HEK293 (cell line): ENCODE measurements at regions not wholly inside any gene's neighbourhood (a gene's known extent, or its start where the extent isn't known, plus 50 kb on each side); places are given as distances from the start of the nearest gene placed in this dataset.

Source experiments
- CTCF ChIA-PET: fragments of 350-600 bp; formaldehyde crosslinking; extraction: SDS; loops from one replicate; lab custom pipeline; 2021; ENCODE audit warnings: antibody characterized with exemption; lab: Yijun Ruan, JAX
- POLR2A ChIA-PET: fragments of 300-600 bp; formaldehyde crosslinking; extraction: SDS; loops from one replicate; lab custom pipeline; 2020; ENCODE audit warnings: antibody characterized with exemption, inconsistent platforms; lab: Yijun Ruan, JAX
- H3K27ac ChIP-seq: fragments of 200-500 bp; sonication (Bioruptor generic); 2 replicates; pipeline ENCODE4 v1.5.1; 2014; ENCODE audit warnings: low read depth, low read length, control low read depth, inconsistent platforms; ENCODE audit errors: extremely low read depth
- H3K36me3 ChIP-seq, 2 experiments: fragments of 200-500 bp in 1 of 2; sonication (Bioruptor generic) in 1 of 2; 1 replicate in 1 of 2; 2 replicates in 1 of 2; pipeline ENCODE4 v1.5.1; 2014 to 2017; ENCODE audit warnings: inconsistent platforms in 2 of 2, low read length in 2 of 2; ENCODE audit not compliant: control insufficient read depth in 2 of 2, insufficient read depth in 1 of 2
- H3K4me1 ChIP-seq: fragments of 200-500 bp; sonication (Bioruptor generic); 2 replicates; pipeline ENCODE4 v1.5.1; 2014; ENCODE audit warnings: mild to moderate bottlenecking, low read length, inconsistent platforms; ENCODE audit not compliant: control insufficient read depth, insufficient read depth
- H3K4me3 ChIP-seq: 2 replicates; pipeline ENCODE4 v1.5.1; 2011; ENCODE audit warnings: low read depth, mild to moderate bottlenecking, control low read depth, low read length, moderate library complexity
- H3K9me3 ChIP-seq: fragments of 200-500 bp; sonication (Bioruptor generic); 2 replicates; pipeline ENCODE4 v1.5.1; 2014; ENCODE audit warnings: low read depth, low read length, inconsistent platforms; ENCODE audit not compliant: control insufficient read depth, insufficient read depth
- GLI2 ChIP-seq: fragments of 450-650 bp; formaldehyde crosslinking; IDR thresholded peaks from 2 replicates; pipeline ENCODE4; 2017; ENCODE audit warnings: missing biosample characterization, missing genetic modification characterization, low read depth, borderline replicate concordance
- HOXC10 ChIP-seq: sonication (generic); formaldehyde crosslinking; IDR thresholded peaks from 2 replicates; pipeline ENCODE4 v1.8.1; 2023; ENCODE audit warnings: mild to moderate bottlenecking, missing genetic modification reagents
- KLF1 ChIP-seq: fragments of 450-650 bp; formaldehyde crosslinking; IDR thresholded peaks from 2 replicates; pipeline ENCODE4 v1.5.1; 2016; ENCODE audit warnings: missing biosample characterization, missing genetic modification characterization
- SP2 ChIP-seq: fragments of 450-650 bp; formaldehyde crosslinking; IDR thresholded peaks from 2 replicates; pipeline ENCODE4 v1.5.1; 2016; ENCODE audit warnings: missing biosample characterization, missing genetic modification characterization
- SP3 ChIP-seq: fragments of 450-650 bp; formaldehyde crosslinking; IDR thresholded peaks from 2 replicates; pipeline ENCODE4 v1.5.1; 2016; ENCODE audit warnings: missing biosample characterization, missing genetic modification characterization
- ZNF138 ChIP-seq: fragments of 450-650 bp; formaldehyde crosslinking; IDR thresholded peaks from 2 replicates; pipeline ENCODE4 v1.5.1; 2016; ENCODE audit warnings: missing biosample characterization, missing genetic modification characterization, borderline replicate concordance
- ZNF155 ChIP-seq: fragments of 450-650 bp; formaldehyde crosslinking; IDR thresholded peaks from 2 replicates; pipeline ENCODE4 v1.5.1; 2016; ENCODE audit warnings: missing biosample characterization, missing genetic modification characterization
- ZNF169 ChIP-seq: fragments of 450-650 bp; formaldehyde crosslinking; IDR thresholded peaks from 2 replicates; pipeline ENCODE4 v1.5.1; 2016; ENCODE audit warnings: missing biosample characterization, missing genetic modification characterization
- ZNF211 ChIP-seq: fragments of 450-650 bp; formaldehyde crosslinking; IDR thresholded peaks from 2 replicates; pipeline ENCODE4 v1.5.1; 2016; ENCODE audit warnings: low read depth, missing biosample characterization, missing genetic modification characterization
- ZNF239 ChIP-seq: fragments of 450-650 bp; formaldehyde crosslinking; IDR thresholded peaks from 2 replicates; pipeline ENCODE4 v1.5.1; 2016; ENCODE audit warnings: missing biosample characterization, missing genetic modification characterization
- ZNF391 ChIP-seq: fragments of 450-650 bp; formaldehyde crosslinking; IDR thresholded peaks from 2 replicates; pipeline ENCODE4 v1.5.1; 2016; ENCODE audit warnings: low read depth, missing biosample characterization, missing genetic modification characterization, borderline replicate concordance
- ZNF426 ChIP-seq: fragments of 450-650 bp; formaldehyde crosslinking; IDR thresholded peaks from 2 replicates; pipeline ENCODE4 v1.5.1; 2017; ENCODE audit warnings: missing biosample characterization, missing genetic modification characterization, mild to moderate bottlenecking, inconsistent platforms, moderate library complexity
- ZNF501 ChIP-seq: fragments of 450-650 bp; formaldehyde crosslinking; IDR thresholded peaks from 2 replicates; pipeline ENCODE4 v1.5.1; 2016; ENCODE audit warnings: missing biosample characterization, missing genetic modification characterization
- ZNF530 ChIP-seq: fragments of 450-650 bp; formaldehyde crosslinking; IDR thresholded peaks from 2 replicates; pipeline ENCODE4 v1.5.1; 2016; ENCODE audit warnings: low read depth, missing biosample characterization, missing genetic modification characterization
- ZNF548 ChIP-seq: fragments of 450-650 bp; formaldehyde crosslinking; IDR thresholded peaks from 2 replicates; pipeline ENCODE4 v1.5.1; 2016; ENCODE audit warnings: missing biosample characterization, missing genetic modification characterization
- ZNF623 ChIP-seq: fragments of 450-650 bp; formaldehyde crosslinking; IDR thresholded peaks from 2 replicates; pipeline ENCODE4 v1.5.1; 2016; ENCODE audit warnings: missing biosample characterization, missing genetic modification characterization
- ZNF707 ChIP-seq: fragments of 450-650 bp; formaldehyde crosslinking; IDR thresholded peaks from 2 replicates; pipeline ENCODE4 v1.5.1; 2016; ENCODE audit warnings: missing biosample characterization, missing genetic modification characterization
- ZNF76 ChIP-seq: fragments of 450-650 bp; formaldehyde crosslinking; IDR thresholded peaks from 2 replicates; pipeline ENCODE4; 2016; ENCODE audit warnings: low read depth, missing biosample characterization, missing genetic modification characterization, borderline replicate concordance
- ZNF785 ChIP-seq: fragments of 450-650 bp; formaldehyde crosslinking; IDR thresholded peaks from 2 replicates; pipeline ENCODE4 v1.5.1; 2016; ENCODE audit warnings: missing biosample characterization, missing genetic modification characterization
- TF ChIP-seq, protein P1 (sequence below): fragments of 450-650 bp; formaldehyde crosslinking; IDR thresholded peaks from 2 replicates; pipeline ENCODE4 v1.5.1; 2016; ENCODE audit warnings: missing biosample characterization, missing genetic modification characterization
- TF ChIP-seq, protein P2 (sequence below): fragments of 450-650 bp; formaldehyde crosslinking; IDR thresholded peaks from 2 replicates; pipeline ENCODE4 v1.5.1; 2016; ENCODE audit warnings: missing biosample characterization, missing genetic modification characterization
- TF ChIP-seq, protein P3 (sequence below): fragments of 450-650 bp; formaldehyde crosslinking; IDR thresholded peaks from 2 replicates; pipeline ENCODE4 v1.5.1; 2017; ENCODE audit warnings: missing biosample characterization, missing genetic modification characterization
- TF ChIP-seq, protein P4 (sequence below): fragments of 450-650 bp; formaldehyde crosslinking; conservative IDR thresholded peaks from 2 replicates; pipeline ENCODE4 v1.5.1; 2016; ENCODE audit warnings: low read depth, missing biosample characterization, missing genetic modification characterization
- TF ChIP-seq, protein P5 (sequence below): fragments of 450-650 bp; IDR thresholded peaks from 2 replicates; pipeline ENCODE4 v1.5.1; 2018; ENCODE audit warnings: missing biosample characterization, mild to moderate bottlenecking, missing genetic modification characterization

DNA sequence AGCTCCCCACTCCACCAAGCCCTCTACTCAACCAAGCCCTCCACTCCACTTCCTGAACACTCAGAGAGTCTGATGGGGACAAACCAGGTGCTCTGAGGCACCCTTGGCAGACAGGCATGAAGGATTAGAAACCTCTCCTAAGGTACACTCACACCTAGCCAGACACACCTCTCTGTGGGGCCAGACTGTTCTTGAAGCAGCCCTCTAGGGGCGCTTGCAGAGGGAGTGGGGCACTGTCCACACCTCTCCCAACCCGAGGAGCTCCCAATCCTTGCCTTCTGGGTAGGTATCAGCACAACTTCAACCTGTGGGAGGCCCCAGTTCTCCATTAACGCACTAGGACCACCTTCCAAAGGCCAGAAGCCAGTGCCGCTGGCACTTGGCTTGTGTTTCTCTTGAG, 108.7 kb upstream of the VSTM2B start:
- ChIA-PET CTCF (interaction anchor here (0.8 to 1.8 kb wide), 2 partner anchors 51 to 274 kb away, joined by 3 to 4 read pairs; no protein-coding TSS in a partner anchor), POLR2A (no interaction called here)
- H3K27ac ChIP-seq: no peak overlapping the region
- no peaks in the 10 kb centered on the region for H3K36me3 ChIP-seq
- no peaks in the 10 kb centered on the region for H3K9me3 ChIP-seq
- TF ChIP-seq ZNF707 (tag by site-specific recombination): no peak
- no peak for TF ChIP-seq ZNF76 (tag by site-specific recombination)
- TF ChIP-seq, protein P1, sequence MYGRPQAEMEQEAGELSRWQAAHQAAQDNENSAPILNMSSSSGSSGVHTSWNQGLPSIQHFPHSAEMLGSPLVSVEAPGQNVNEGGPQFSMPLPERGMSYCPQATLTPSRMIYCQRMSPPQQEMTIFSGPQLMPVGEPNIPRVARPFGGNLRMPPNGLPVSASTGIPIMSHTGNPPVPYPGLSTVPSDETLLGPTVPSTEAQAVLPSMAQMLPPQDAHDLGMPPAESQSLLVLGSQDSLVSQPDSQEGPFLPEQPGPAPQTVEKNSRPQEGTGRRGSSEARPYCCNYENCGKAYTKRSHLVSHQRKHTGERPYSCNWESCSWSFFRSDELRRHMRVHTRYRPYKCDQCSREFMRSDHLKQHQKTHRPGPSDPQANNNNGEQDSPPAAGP: no peak
- TF ChIP-seq ZNF169 (tag by site-specific recombination): no peak
- TF ChIP-seq, protein P2, sequence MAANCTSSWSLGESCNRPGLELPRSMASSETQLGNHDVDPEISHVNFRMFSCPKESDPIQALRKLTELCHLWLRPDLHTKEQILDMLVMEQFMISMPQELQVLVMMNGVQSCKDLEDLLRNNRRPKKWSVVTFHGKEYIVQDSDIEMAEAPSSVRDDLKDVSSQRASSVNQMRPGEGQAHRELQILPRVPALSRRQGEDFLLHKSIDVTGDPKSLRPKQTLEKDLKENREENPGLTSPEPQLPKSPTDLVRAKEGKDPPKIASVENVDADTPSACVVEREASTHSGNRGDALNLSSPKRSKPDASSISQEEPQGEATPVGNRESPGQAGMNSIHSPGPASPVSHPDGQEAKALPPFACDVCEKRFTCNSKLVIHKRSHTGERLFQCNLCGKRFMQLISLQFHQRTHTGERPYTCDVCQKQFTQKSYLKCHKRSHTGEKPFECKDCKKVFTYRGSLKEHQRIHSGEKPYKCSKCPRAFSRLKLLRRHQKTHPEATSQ: no peak
- TF ChIP-seq ZNF426 (tag by site-specific recombination): no peak
- no peak for TF ChIP-seq ZNF623
- TF ChIP-seq SP2 (tag by site-specific recombination): no peak
- no peak for TF ChIP-seq ZNF501 (tag by site-specific recombination)
- TF ChIP-seq ZNF548: no peak
- TF ChIP-seq ZNF391: no peak
- no peak for TF ChIP-seq ZNF239 (tag by site-specific recombination)
- TF ChIP-seq ZNF211 (tag by site-specific recombination): no peak
- TF ChIP-seq SP3 (tag by site-specific recombination): no peak
- H3K4me3 ChIP-seq: no peak overlapping the region
- H3K4me1 ChIP-seq: no peaks in the 10 kb centered on the region

DNA sequence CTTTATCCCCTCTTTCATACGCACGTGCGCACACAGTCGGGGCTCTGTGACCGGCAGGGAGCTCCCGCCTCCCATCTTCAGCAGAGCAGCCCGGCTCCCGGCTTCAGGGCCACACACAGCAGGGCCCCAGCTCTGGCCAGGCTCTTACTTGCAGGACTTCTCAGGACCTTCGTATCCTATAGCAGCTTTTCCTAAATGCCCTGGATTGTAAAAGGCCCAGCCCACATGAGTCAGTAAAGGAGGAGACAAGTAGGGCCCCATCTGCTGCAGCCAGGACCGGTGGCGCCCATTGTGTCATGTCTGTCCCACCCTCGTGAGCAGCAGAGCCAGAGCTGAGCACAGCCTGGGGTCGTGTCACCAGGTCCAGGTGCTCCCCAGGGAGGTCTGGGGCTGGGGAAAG, 107.6 kb upstream of the VSTM2B start:
- POLR2A ChIA-PET: no interaction called here
- no peaks in the 10 kb centered on the region for H3K4me1 ChIP-seq
- CTCF ChIA-PET: interaction anchor here (0.5 to 1.8 kb wide), 5 partner anchors 49 to 1532 kb away, joined by 3 to 4 read pairs (median 3); partner anchors contain the start of gene VSTM2B

More for the DNA sequence above, 107.6 kb upstream of the VSTM2B start:
- Histone ChIP-seq H3K9me3 (no peaks in the 10 kb centered on the region), H3K4me3 (no peak overlapping the region), H3K27ac (no peak overlapping the region), H3K36me3 (no peaks in the 10 kb centered on the region)
- TF ChIP-seq ZNF138: no peak
- no peak for TF ChIP-seq ZNF530 (tag by site-specific recombination)
- peak; percentile 22; the same call in 1 of the 2 replicates for TF ChIP-seq KLF1 (tag by site-specific recombination)
- TF ChIP-seq, protein P3, sequence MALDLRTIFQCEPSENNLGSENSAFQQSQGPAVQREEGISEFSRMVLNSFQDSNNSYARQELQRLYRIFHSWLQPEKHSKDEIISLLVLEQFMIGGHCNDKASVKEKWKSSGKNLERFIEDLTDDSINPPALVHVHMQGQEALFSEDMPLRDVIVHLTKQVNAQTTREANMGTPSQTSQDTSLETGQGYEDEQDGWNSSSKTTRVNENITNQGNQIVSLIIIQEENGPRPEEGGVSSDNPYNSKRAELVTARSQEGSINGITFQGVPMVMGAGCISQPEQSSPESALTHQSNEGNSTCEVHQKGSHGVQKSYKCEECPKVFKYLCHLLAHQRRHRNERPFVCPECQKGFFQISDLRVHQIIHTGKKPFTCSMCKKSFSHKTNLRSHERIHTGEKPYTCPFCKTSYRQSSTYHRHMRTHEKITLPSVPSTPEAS (tag by site-specific recombination): no peak
- TF ChIP-seq ZNF785 (tag by site-specific recombination): no peak
- TF ChIP-seq ZNF155 (tag by site-specific recombination): no peak
- TF ChIP-seq, protein P1: peak; percentile 91
- TF ChIP-seq HOXC10 (CRISPR knock-in tag): no peak
- TF ChIP-seq GLI2 (tag by site-specific recombination): no peak
- no peak for TF ChIP-seq SP2 (tag by site-specific recombination)
- no peak for TF ChIP-seq ZNF623
- TF ChIP-seq ZNF239 (tag by site-specific recombination): peak; percentile 98
- TF ChIP-seq, protein P4, sequence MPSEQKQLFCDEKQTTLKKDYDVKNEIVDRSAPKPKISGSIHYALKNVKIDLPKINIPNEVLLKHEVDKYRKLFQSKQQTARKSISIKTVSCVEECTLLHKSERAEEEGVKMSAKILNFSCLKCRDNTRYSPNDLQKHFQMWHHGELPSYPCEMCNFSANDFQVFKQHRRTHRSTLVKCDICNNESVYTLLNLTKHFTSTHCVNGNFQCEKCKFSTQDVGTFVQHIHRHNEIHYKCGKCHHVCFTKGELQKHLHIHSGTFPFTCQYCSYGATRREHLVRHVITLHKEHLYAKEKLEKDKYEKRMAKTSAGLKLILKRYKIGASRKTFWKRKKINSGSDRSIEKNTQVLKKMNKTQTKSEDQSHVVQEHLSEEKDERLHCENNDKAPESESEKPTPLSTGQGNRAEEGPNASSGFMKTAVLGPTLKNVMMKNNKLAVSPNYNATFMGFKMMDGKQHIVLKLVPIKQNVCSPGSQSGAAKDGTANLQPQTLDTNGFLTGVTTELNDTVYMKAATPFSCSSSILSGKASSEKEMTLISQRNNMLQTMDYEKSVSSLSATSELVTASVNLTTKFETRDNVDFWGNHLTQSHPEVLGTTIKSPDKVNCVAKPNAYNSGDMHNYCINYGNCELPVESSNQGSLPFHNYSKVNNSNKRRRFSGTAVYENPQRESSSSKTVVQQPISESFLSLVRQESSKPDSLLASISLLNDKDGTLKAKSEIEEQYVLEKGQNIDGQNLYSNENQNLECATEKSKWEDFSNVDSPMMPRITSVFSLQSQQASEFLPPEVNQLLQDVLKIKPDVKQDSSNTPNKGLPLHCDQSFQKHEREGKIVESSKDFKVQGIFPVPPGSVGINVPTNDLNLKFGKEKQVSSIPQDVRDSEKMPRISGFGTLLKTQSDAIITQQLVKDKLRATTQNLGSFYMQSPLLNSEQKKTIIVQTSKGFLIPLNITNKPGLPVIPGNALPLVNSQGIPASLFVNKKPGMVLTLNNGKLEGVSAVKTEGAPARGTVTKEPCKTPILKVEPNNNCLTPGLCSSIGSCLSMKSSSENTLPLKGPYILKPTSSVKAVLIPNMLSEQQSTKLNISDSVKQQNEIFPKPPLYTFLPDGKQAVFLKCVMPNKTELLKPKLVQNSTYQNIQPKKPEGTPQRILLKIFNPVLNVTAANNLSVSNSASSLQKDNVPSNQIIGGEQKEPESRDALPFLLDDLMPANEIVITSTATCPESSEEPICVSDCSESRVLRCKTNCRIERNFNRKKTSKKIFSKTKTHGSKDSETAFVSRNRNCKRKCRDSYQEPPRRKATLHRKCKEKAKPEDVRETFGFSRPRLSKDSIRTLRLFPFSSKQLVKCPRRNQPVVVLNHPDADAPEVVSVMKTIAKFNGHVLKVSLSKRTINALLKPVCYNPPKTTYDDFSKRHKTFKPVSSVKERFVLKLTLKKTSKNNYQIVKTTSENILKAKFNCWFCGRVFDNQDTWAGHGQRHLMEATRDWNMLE (tag by site-specific recombination): no peak
- TF ChIP-seq, protein P5, sequence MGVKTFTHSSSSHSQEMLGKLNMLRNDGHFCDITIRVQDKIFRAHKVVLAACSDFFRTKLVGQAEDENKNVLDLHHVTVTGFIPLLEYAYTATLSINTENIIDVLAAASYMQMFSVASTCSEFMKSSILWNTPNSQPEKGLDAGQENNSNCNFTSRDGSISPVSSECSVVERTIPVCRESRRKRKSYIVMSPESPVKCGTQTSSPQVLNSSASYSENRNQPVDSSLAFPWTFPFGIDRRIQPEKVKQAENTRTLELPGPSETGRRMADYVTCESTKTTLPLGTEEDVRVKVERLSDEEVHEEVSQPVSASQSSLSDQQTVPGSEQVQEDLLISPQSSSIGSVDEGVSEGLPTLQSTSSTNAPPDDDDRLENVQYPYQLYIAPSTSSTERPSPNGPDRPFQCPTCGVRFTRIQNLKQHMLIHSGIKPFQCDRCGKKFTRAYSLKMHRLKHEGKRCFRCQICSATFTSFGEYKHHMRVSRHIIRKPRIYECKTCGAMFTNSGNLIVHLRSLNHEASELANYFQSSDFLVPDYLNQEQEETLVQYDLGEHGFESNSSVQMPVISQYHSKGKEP (tag by site-specific recombination): no peak
